ENCODE measurements at regions not wholly inside any gene's neighbourhood (a gene's known extent, or its start where the extent isn't known, plus 50 kb on each side); places are given as distances from the start of the nearest gene placed in this dataset.
A peak's percentile ranks its signal among the peaks of the same experiment; 100 is the strongest.

DNA sequence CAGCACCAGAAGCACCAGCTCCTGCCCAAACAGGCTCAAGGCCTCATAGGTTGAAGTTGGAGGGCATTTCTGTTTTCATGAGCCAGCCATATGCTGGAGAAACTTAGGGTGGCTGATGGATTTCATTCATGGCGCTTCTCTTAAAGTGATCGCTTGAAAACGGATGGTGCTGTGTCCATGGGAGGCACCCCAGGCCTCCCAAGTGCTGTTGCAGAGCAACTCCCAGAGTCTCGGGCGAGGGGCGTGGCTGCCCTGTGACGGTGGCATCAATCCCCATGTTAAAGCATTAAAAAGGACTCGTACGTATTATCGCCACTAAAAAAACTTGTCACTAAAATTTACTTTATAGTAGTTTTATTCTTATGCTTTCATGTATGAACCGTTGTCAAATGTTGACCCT, 128.3 kb downstream of the MRPL36 start:
- no peak overlapping the region for H3K4me2 ChIP-seq (ENCODE audit: low read depth, low read length, poor library complexity, severe bottlenecking)
- H2AFZ ChIP-seq (ENCODE audit: low read length), result no peak overlapping the region
- no peaks in the 10 kb centered on the region for H3K27me3 ChIP-seq (ENCODE audit: low read length)
- no peaks in the 10 kb centered on the region for H3K9me3 ChIP-seq (ENCODE audit: low read length)
- H3K9me2 ChIP-seq (replicated peaks; ENCODE audit: insufficient read depth, low read length), result no peaks in the 10 kb centered on the region
- no peak overlapping the region for H3K4me3 ChIP-seq (ENCODE audit: low read length)
- H3K27ac ChIP-seq (ENCODE audit: low read length), result no peak overlapping the region
- DNase-seq, result no peak
- no peaks in the 10 kb centered on the region for H3K4me1 ChIP-seq (ENCODE audit: low read length)
- no peaks in the 10 kb centered on the region for H3K79me2 ChIP-seq (ENCODE audit: low read length)
- no peak overlapping the region for H3K9ac ChIP-seq (ENCODE audit: low read length)
- no peaks in the 10 kb centered on the region for H3K36me3 ChIP-seq (ENCODE audit: insufficient read depth, low read length)
- H4K20me1 ChIP-seq (ENCODE audit: insufficient read depth, low read depth, low read length), result no peaks in the 10 kb centered on the region

DNA sequence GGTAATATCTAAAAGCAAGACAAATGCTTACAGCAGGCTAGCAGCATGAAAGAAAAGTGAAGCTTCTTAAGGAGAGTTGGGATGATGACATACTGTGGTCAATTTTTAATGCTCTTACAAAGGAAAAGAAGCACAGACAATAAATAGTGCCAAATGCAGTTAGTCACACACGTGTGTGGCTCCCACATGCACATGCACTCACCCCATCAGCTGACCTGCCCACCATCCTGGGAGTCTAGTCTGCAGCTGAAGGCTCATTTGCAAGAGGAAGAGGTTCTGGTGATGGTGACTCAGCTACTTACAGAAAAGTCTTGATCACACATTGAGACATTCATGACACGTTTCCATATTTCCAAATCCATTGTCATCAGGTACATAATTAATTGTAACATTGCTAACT, 129.3 kb downstream of the MRPL36 start:
- no peaks in the 10 kb centered on the region for H3K27me3 ChIP-seq (ENCODE audit: low read length)
- H3K9me2 ChIP-seq (replicated peaks; ENCODE audit: insufficient read depth, low read length), result no peaks in the 10 kb centered on the region
- H3K9me3 ChIP-seq (ENCODE audit: low read length), result no peaks in the 10 kb centered on the region
- no peak overlapping the region for H3K4me2 ChIP-seq (ENCODE audit: low read depth, low read length, poor library complexity, severe bottlenecking)
- H2AFZ ChIP-seq (ENCODE audit: low read length), result no peak overlapping the region
- H3K4me1 ChIP-seq (ENCODE audit: low read length), result no peaks in the 10 kb centered on the region
- H3K36me3 ChIP-seq (ENCODE audit: insufficient read depth, low read length), result no peaks in the 10 kb centered on the region
- no peak overlapping the region for H3K4me3 ChIP-seq (ENCODE audit: low read length)
- no peak overlapping the region for H3K27ac ChIP-seq (ENCODE audit: low read length)
- no peak overlapping the region for H3K9ac ChIP-seq (ENCODE audit: low read length)
- no peaks in the 10 kb centered on the region for H3K79me2 ChIP-seq (ENCODE audit: low read length)
- peak; percentile 47 for DNase-seq
- H4K20me1 ChIP-seq (ENCODE audit: insufficient read depth, low read depth, low read length), result no peaks in the 10 kb centered on the region

GRCh38 chr5:1669276-1670155, 130.1 kb downstream of the MRPL36 start:
- Histone ChIP-seq H3K36me3 (ENCODE audit: insufficient read depth, low read length) (no peaks in the 10 kb centered on the region), H3K27me3 (ENCODE audit: low read length) (no peaks in the 10 kb centered on the region), H3K4me1 (ENCODE audit: low read length) (no peaks in the 10 kb centered on the region), H2AFZ (ENCODE audit: low read length) (no peak overlapping the region), H3K4me2 (ENCODE audit: low read depth, low read length, poor library complexity, severe bottlenecking) (no peak overlapping the region), H3K4me3 (ENCODE audit: low read length) (no peak overlapping the region), H4K20me1 (ENCODE audit: insufficient read depth, low read depth, low read length) (no peaks in the 10 kb centered on the region), H3K79me2 (ENCODE audit: low read length) (no peaks in the 10 kb centered on the region), H3K9ac (ENCODE audit: low read length) (no peak overlapping the region), H3K9me3 (ENCODE audit: low read length) (no peaks in the 10 kb centered on the region), H3K27ac (ENCODE audit: low read length) (no peak overlapping the region), H3K9me2 (replicated peaks; ENCODE audit: insufficient read depth, low read length) (no peaks in the 10 kb centered on the region)
- DNase-seq, result no peak

GRCh38 chr5:1668141-1668721, 131.4 kb downstream of the MRPL36 start:
- Histone ChIP-seq H2AFZ (ENCODE audit: low read length) (no peak overlapping the region), H3K36me3 (ENCODE audit: insufficient read depth, low read length) (no peaks in the 10 kb centered on the region), H3K4me2 (ENCODE audit: low read depth, low read length, poor library complexity, severe bottlenecking) (no peak overlapping the region), H3K27me3 (ENCODE audit: low read length) (no peaks in the 10 kb centered on the region), H3K9ac (ENCODE audit: low read length) (no peak overlapping the region), H3K9me2 (replicated peaks; ENCODE audit: insufficient read depth, low read length) (no peaks in the 10 kb centered on the region), H3K79me2 (ENCODE audit: low read length) (no peaks in the 10 kb centered on the region), H3K4me1 (ENCODE audit: low read length) (no peaks in the 10 kb centered on the region), H3K4me3 (ENCODE audit: low read length) (no peak overlapping the region), H3K27ac (ENCODE audit: low read length) (no peak overlapping the region), H4K20me1 (ENCODE audit: insufficient read depth, low read depth, low read length) (no peaks in the 10 kb centered on the region), H3K9me3 (ENCODE audit: low read length) (no peaks in the 10 kb centered on the region)
- DNase-seq, result no peak

DNA sequence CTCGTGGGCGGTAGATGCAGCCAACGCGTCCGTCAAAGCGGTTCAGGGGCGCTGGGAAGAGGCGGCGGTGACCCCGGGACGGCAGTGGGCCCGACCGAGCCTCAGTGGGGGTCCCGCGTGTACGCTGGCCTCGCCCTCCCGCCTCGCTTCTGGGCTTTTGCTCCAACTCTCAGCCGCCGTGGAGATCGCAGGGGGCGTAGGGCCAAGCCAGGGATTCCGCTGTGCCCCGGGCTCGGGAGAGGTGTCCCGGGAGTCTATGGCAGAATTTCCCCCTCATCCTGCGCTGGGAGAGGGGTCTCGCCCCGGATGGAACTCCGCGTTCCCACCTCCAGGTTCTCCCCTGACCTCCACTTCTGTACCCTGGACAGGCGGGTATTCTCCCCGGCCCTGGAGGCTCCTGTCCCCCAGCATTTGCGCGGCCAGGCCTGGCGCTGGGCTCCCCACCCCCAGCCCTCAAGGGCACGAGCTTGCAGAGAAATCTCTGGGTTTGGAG, 131.9 kb downstream of the MRPL36 start:
- Histone ChIP-seq H3K4me3 (ENCODE audit: low read length) (no peak overlapping the region), H3K9me3 (ENCODE audit: low read length) (no peaks in the 10 kb centered on the region), H3K9ac (ENCODE audit: low read length) (no peak overlapping the region), H3K4me2 (ENCODE audit: low read depth, low read length, poor library complexity, severe bottlenecking) (no peak overlapping the region), H3K36me3 (ENCODE audit: insufficient read depth, low read length) (no peaks in the 10 kb centered on the region), H3K79me2 (ENCODE audit: low read length) (no peaks in the 10 kb centered on the region), H2AFZ (ENCODE audit: low read length) (no peak overlapping the region), H3K27me3 (ENCODE audit: low read length) (no peaks in the 10 kb centered on the region), H4K20me1 (ENCODE audit: insufficient read depth, low read depth, low read length) (no peaks in the 10 kb centered on the region), H3K27ac (ENCODE audit: low read length) (no peak overlapping the region), H3K4me1 (ENCODE audit: low read length) (no peaks in the 10 kb centered on the region), H3K9me2 (replicated peaks; ENCODE audit: insufficient read depth, low read length) (no peaks in the 10 kb centered on the region)
- DNase-seq, result no peak

DNA sequence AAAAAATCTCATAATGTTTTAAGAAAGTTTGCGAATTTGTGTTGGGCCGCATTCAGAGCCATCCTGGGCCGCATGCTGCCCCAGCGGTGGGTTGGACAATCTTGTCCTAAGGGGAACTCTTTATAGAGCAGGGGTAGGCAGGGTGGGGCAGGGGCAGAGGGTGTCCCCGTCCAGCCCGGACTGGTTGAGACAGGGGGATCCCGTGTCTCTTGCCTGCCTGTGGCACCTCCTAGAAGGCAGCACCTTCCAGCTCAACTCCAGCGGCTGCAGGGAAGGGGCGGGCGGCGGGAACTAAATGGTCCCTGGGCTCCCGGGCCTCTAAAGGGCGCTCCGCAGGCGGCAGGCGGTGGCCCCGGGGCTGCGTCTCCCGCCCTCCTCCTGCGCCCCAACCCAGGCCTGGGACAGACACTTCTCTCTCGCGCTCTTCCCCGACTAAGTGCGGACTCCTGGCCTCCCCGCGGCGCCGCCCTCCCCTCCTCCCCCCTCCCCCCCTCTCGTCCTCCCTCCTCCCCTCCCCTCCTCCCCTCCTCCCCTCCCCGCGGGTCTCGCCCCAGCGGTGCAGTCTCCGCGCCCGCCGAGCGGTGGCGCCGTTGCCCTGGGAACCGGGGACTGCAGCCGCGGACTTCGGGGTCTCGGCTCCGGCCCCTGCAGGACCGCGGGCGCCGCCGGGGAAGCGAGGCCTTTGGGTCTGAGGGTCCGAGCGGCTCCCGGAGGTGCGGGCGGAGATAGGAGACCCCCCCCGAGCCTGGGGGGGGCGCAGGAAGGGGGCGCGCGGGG, 132.6 kb downstream of the MRPL36 start:
- Histone ChIP-seq H3K79me2 (ENCODE audit: low read length) (no peaks in the 10 kb centered on the region), H3K9me2 (replicated peaks; ENCODE audit: insufficient read depth, low read length) (no peaks in the 10 kb centered on the region), H3K27me3 (ENCODE audit: low read length) (no peaks in the 10 kb centered on the region), H4K20me1 (ENCODE audit: insufficient read depth, low read depth, low read length) (no peaks in the 10 kb centered on the region), H3K4me2 (ENCODE audit: low read depth, low read length, poor library complexity, severe bottlenecking) (no peak overlapping the region), H3K9ac (ENCODE audit: low read length) (no peak overlapping the region), H3K9me3 (ENCODE audit: low read length) (no peaks in the 10 kb centered on the region), H3K4me3 (ENCODE audit: low read length) (no peak overlapping the region), H3K4me1 (ENCODE audit: low read length) (no peaks in the 10 kb centered on the region), H3K27ac (ENCODE audit: low read length) (no peak overlapping the region), H3K36me3 (ENCODE audit: insufficient read depth, low read length) (no peaks in the 10 kb centered on the region), H2AFZ (ENCODE audit: low read length) (no peak overlapping the region)
- DNase-seq, result peak; percentile 78

GRCh38 chr5:1666221-1666620, 133.4 kb downstream of the MRPL36 start:
- H4K20me1 ChIP-seq (ENCODE audit: insufficient read depth, low read depth, low read length), result no peaks in the 10 kb centered on the region
- H3K4me3 ChIP-seq (ENCODE audit: low read length), result no peak overlapping the region
- no peak overlapping the region for H3K4me2 ChIP-seq (ENCODE audit: low read depth, low read length, poor library complexity, severe bottlenecking)
- no peaks in the 10 kb centered on the region for H3K27me3 ChIP-seq (ENCODE audit: low read length)
- no peaks in the 10 kb centered on the region for H3K79me2 ChIP-seq (ENCODE audit: low read length)
- no peaks in the 10 kb centered on the region for H3K36me3 ChIP-seq (ENCODE audit: insufficient read depth, low read length)
- no peak overlapping the region for H2AFZ ChIP-seq (ENCODE audit: low read length)
- H3K27ac ChIP-seq (ENCODE audit: low read length), result no peak overlapping the region
- H3K4me1 ChIP-seq (ENCODE audit: low read length), result no peaks in the 10 kb centered on the region
- DNase-seq, result no peak
- H3K9me3 ChIP-seq (ENCODE audit: low read length), result no peaks in the 10 kb centered on the region
- H3K9ac ChIP-seq (ENCODE audit: low read length), result no peak overlapping the region
- H3K9me2 ChIP-seq (replicated peaks; ENCODE audit: insufficient read depth, low read length), result no peaks in the 10 kb centered on the region

GRCh38 chr5:1665803-1666202, 133.8 kb downstream of the MRPL36 start:
- no peaks in the 10 kb centered on the region for H3K9me3 ChIP-seq (ENCODE audit: low read length)
- no peak overlapping the region for H3K9ac ChIP-seq (ENCODE audit: low read length)
- no peak overlapping the region for H3K4me2 ChIP-seq (ENCODE audit: low read depth, low read length, poor library complexity, severe bottlenecking)
- H3K27me3 ChIP-seq (ENCODE audit: low read length), result no peaks in the 10 kb centered on the region
- no peaks in the 10 kb centered on the region for H3K36me3 ChIP-seq (ENCODE audit: insufficient read depth, low read length)
- H3K27ac ChIP-seq (ENCODE audit: low read length), result no peak overlapping the region
- DNase-seq, result no peak
- no peaks in the 10 kb centered on the region for H4K20me1 ChIP-seq (ENCODE audit: insufficient read depth, low read depth, low read length)
- no peaks in the 10 kb centered on the region for H3K9me2 ChIP-seq (replicated peaks; ENCODE audit: insufficient read depth, low read length)
- no peaks in the 10 kb centered on the region for H3K79me2 ChIP-seq (ENCODE audit: low read length)
- H3K4me1 ChIP-seq (ENCODE audit: low read length), result no peaks in the 10 kb centered on the region
- no peak overlapping the region for H3K4me3 ChIP-seq (ENCODE audit: low read length)
- H2AFZ ChIP-seq (ENCODE audit: low read length), result no peak overlapping the region

Data from Karpas-422 (cell line).